LHCN-M2 (cell line): ENCODE measurements at regions not wholly inside any gene's neighbourhood (a gene's known extent, or its start where the extent isn't known, plus 50 kb on each side); places are given as distances from the start of the nearest gene placed in this dataset.
A peak's percentile ranks its signal among the peaks of the same experiment; 100 is the strongest.

Experiments
- DNase-seq: peaks from one replicate; pipeline ENCODE4 v3.0.0-alpha.2; 2012; ENCODE audit warnings: low read depth

- DNase-seq, result no peak
These were observed 733.3 kb upstream of the FANCL start for GRCh38 chr2:58974426-58974825.

GRCh38 chr2:58973811-58974281, 732.7 kb upstream of the FANCL start:
- no peak for DNase-seq

GRCh38 chr2:58972737-58973136, 731.6 kb upstream of the FANCL start:
- no peak for DNase-seq

GRCh38 chr2:58971511-58972360, 730.6 kb upstream of the FANCL start:
- DNase-seq, result no peak

GRCh38 chr2:58970365-58970764, 729.2 kb upstream of the FANCL start:
- no peak for DNase-seq

- DNase-seq, result no peak
These were observed 727.8 kb upstream of the FANCL start for GRCh38 chr2:58968885-58969284.

- no peak for DNase-seq
These were observed 726.6 kb upstream of the FANCL start for GRCh38 chr2:58967736-58968135.

GRCh38 chr2:58965602-58966001, 724.5 kb upstream of the FANCL start:
- DNase-seq, result no peak

- no peak for DNase-seq
These were observed 718.9 kb upstream of the FANCL start for GRCh38 chr2:58959996-58960395.

GRCh38 chr2:58957188-58957840, 716.2 kb upstream of the FANCL start:
- DNase-seq, result no peak

GRCh38 chr2:58954880-58955385, 713.8 kb upstream of the FANCL start:
- no peak for DNase-seq

GRCh38 chr2:58951722-58952121, 710.6 kb upstream of the FANCL start:
- DNase-seq, result no peak

GRCh38 chr2:58950795-58951462, 709.8 kb upstream of the FANCL start:
- no peak for DNase-seq

- DNase-seq, result peak; percentile 26
These were observed 698.3 kb upstream of the FANCL start for GRCh38 chr2:58939388-58939787.

GRCh38 chr2:58938988-58939387, 697.9 kb upstream of the FANCL start:
- no peak for DNase-seq

- no peak for DNase-seq
These were observed 691.7 kb upstream of the FANCL start for GRCh38 chr2:58932801-58933200.

- DNase-seq, result peak; percentile 32
These were observed 689.4 kb upstream of the FANCL start for GRCh38 chr2:58930537-58930936.

- DNase-seq, result no peak
These were observed 687.8 kb upstream of the FANCL start for GRCh38 chr2:58928973-58929372.

GRCh38 chr2:58928391-58928790, 687.3 kb upstream of the FANCL start:
- DNase-seq, result no peak

- DNase-seq, result no peak
These were observed 685.0 kb upstream of the FANCL start for GRCh38 chr2:58926112-58926511.

GRCh38 chr2:58925676-58926081, 684.6 kb upstream of the FANCL start:
- DNase-seq, result peak; percentile 8

GRCh38 chr2:58923869-58924268, 682.7 kb upstream of the FANCL start:
- DNase-seq, result peak; percentile 48
